H1 (cell line): ENCODE measurements at regions not wholly inside any gene's neighbourhood (a gene's known extent, or its start where the extent isn't known, plus 50 kb on each side); places are given as distances from the start of the nearest gene placed in this dataset.

Experiments
- CTCF ChIA-PET: fragments of 300-600 bp; sonication (Branson Sonifier 250); formaldehyde crosslinking; loops from one replicate; lab custom pipeline; 2021; ENCODE audit not compliant: partially characterized antibody; lab: Charles Lee
- POLR2A ChIA-PET: fragments of 300-600 bp; sonication (Branson Sonifier 250); formaldehyde crosslinking; loops from one replicate; lab custom pipeline; 2021; ENCODE audit warnings: inconsistent platforms; ENCODE audit not compliant: partially characterized antibody; lab: Charles Lee
- DNase-seq, 2 experiments: peaks; one replicate each; pipeline versions ENCODE4 v3.0.0 to v3.0.0-alpha.2; 2010 to 2022; ENCODE audit warnings: low spot score in 2 of 2, low read depth in 1 of 2, mixed read lengths in 1 of 2
- FAIRE-seq: peaks from 2 replicates; lab custom pipeline; 2011; peaks lifted over from hg19 to GRCh38; lab: Jason Lieb, UNC
- H2AFZ ChIP-seq: 2 replicates; pipeline ENCODE4 v1.8.1; 2012; ENCODE audit warnings: low read length, inconsistent platforms
- H2AK5ac ChIP-seq: 2 replicates; pipeline ENCODE4 v1.6.1; 2013; ENCODE audit warnings: low read depth, low read length
- H2BK120ac ChIP-seq: replicated peaks from 2 replicates; pipeline ENCODE3; 2013; ENCODE audit warnings: low read depth, low read length, inconsistent platforms
- H2BK12ac ChIP-seq: 2 replicates; pipeline ENCODE4 v1.6.1; 2013; ENCODE audit warnings: low read depth, low read length
- H2BK15ac ChIP-seq: 2 replicates; pipeline ENCODE4 v1.6.1; 2013; ENCODE audit warnings: low read length
- H2BK20ac ChIP-seq: 2 replicates; pipeline ENCODE4 v1.6.1; 2013; ENCODE audit warnings: low read length
- H2BK5ac ChIP-seq: 2 replicates; pipeline ENCODE4 v1.6.1; 2013; ENCODE audit warnings: low read depth, low read length
- H3K14ac ChIP-seq: 2 replicates; pipeline ENCODE4 v1.6.1; 2013; ENCODE audit warnings: inconsistent platforms; ENCODE audit not compliant: insufficient read length
- H3K18ac ChIP-seq: 2 replicates; pipeline ENCODE4 v1.6.1; 2013; ENCODE audit warnings: low read length; ENCODE audit errors: extremely low read depth
- H3K23ac ChIP-seq: 2 replicates; pipeline ENCODE4 v1.6.1; 2013; ENCODE audit warnings: inconsistent platforms; ENCODE audit not compliant: insufficient read length
- H3K23me2 ChIP-seq: 2 replicates; pipeline ENCODE4 v1.6.1; 2013; ENCODE audit warnings: low read depth, low read length
- H3K27ac ChIP-seq: 2 replicates; pipeline ENCODE4 v1.6.1; 2011; ENCODE audit warnings: low read depth, low read length, inconsistent platforms
- H3K27me3 ChIP-seq, 4 experiments: replicated peaks in 1 of 4; 1 replicate in 1 of 4; 2 replicates in 3 of 4; pipeline versions ENCODE4 v1.6.1 to v1.8.1; 2011 to 2013; ENCODE audit warnings: low read length in 3 of 4, mild to moderate bottlenecking in 3 of 4, inconsistent platforms in 2 of 4, mixed read lengths in 2 of 4, moderate library complexity in 1 of 4; ENCODE audit not compliant: control insufficient read depth in 3 of 4, insufficient read depth in 3 of 4; ENCODE audit errors: extremely low read depth in 1 of 4
- H3K36me3 ChIP-seq, 4 experiments: 2 replicates each; pipeline versions ENCODE4 v1.6.1 to v1.8.1; 2011 to 2013; ENCODE audit warnings: mild to moderate bottlenecking in 4 of 4, low read length in 3 of 4, moderate library complexity in 2 of 4, control low read depth in 1 of 4, inconsistent platforms in 1 of 4; ENCODE audit not compliant: insufficient read depth in 4 of 4, control insufficient read depth in 2 of 4
- H3K4ac ChIP-seq: replicated peaks from 2 replicates; pipeline ENCODE3; 2013; ENCODE audit warnings: low read length, low read depth, mixed read lengths, inconsistent platforms; ENCODE audit not compliant: insufficient read length
- H3K4me1 ChIP-seq, 4 experiments: replicated peaks in 1 of 4; 1 replicate in 1 of 4; 2 replicates in 3 of 4; pipeline versions ENCODE4 v1.6.1 to v1.8.1; 2011 to 2013; ENCODE audit warnings: low read length in 3 of 4, inconsistent platforms in 2 of 4, mixed read lengths in 1 of 4; ENCODE audit not compliant: insufficient read depth in 4 of 4, control insufficient read depth in 3 of 4
- H3K4me2 ChIP-seq, 2 experiments: 2 replicates each; pipeline versions ENCODE4 v1.6.1 to v1.8.1; 2011 to 2013; ENCODE audit warnings: low read depth in 2 of 2, low read length in 2 of 2, control low read depth in 1 of 2, inconsistent platforms in 1 of 2, mild to moderate bottlenecking in 1 of 2; ENCODE audit not compliant: insufficient read depth in 1 of 2
- H3K4me3 ChIP-seq, 4 experiments: fragments of 200-600, 300-600 bp in 1 of 4; sonication (generic), shearing (Covaris generic), sonication (Bioruptor Twin) in 1 of 4; 2 replicates each; pipeline versions ENCODE4 v1.5.1 to v1.8.1; 2011 to 2016; ENCODE audit warnings: low read length in 4 of 4, low read depth in 3 of 4, control low read depth in 2 of 4, inconsistent platforms in 2 of 4, mild to moderate bottlenecking in 2 of 4, mixed read lengths in 1 of 4, moderate library complexity in 1 of 4; ENCODE audit not compliant: insufficient read depth in 2 of 4; ENCODE audit errors: extremely low read depth in 1 of 4
- H3K56ac ChIP-seq: replicated peaks from 2 replicates; pipeline ENCODE3; 2013; ENCODE audit warnings: low read depth, mild to moderate bottlenecking, mixed read lengths, low read length, inconsistent platforms; ENCODE audit not compliant: insufficient read length
- H3K79me1 ChIP-seq: 2 replicates; pipeline ENCODE4 v1.6.1; 2013; ENCODE audit warnings: low read depth, low read length, control low read depth
- H3K79me2 ChIP-seq, 2 experiments: 2 replicates each; pipeline versions ENCODE4 v1.6.1 to v1.8.1; 2012 to 2013; ENCODE audit warnings: low read length in 2 of 2, mild to moderate bottlenecking in 2 of 2, inconsistent platforms in 1 of 2; ENCODE audit not compliant: insufficient read depth in 2 of 2, control insufficient read depth in 1 of 2
- H3K9ac ChIP-seq, 4 experiments: replicated peaks in 1 of 4; 1 replicate in 1 of 4; 2 replicates in 3 of 4; pipeline versions ENCODE4 v1.6.1 to v1.8.1; 2011 to 2013; ENCODE audit warnings: low read depth in 3 of 4, low read length in 3 of 4, control low read depth in 2 of 4, mild to moderate bottlenecking in 2 of 4, moderate library complexity in 2 of 4, inconsistent platforms in 1 of 4; ENCODE audit errors: extremely low read depth in 1 of 4
- H3K9me3 ChIP-seq, 2 experiments: 2 replicates each; pipeline versions ENCODE4 v1.6.1 to v1.8.1; 2012 to 2013; ENCODE audit warnings: mild to moderate bottlenecking in 2 of 2, moderate library complexity in 2 of 2, control low read depth in 1 of 2, inconsistent platforms in 1 of 2, low read depth in 1 of 2, low read length in 1 of 2, mixed read lengths in 1 of 2; ENCODE audit not compliant: insufficient read depth in 2 of 2
- H4K20me1 ChIP-seq, 2 experiments: replicated peaks in 1 of 2; 2 replicates each; pipeline versions ENCODE3 to v1.8.1; 2011 to 2013; ENCODE audit warnings: inconsistent platforms in 2 of 2, low read length in 2 of 2, mild to moderate bottlenecking in 1 of 2; ENCODE audit not compliant: insufficient read depth in 2 of 2, control insufficient read depth in 1 of 2
- H4K5ac ChIP-seq: 2 replicates; pipeline ENCODE4 v1.6.1; 2013; ENCODE audit warnings: low read length, low read depth, mixed read lengths, inconsistent platforms; ENCODE audit not compliant: insufficient read length
- H4K8ac ChIP-seq: 2 replicates; pipeline ENCODE4 v1.8.0; 2013; ENCODE audit warnings: mild to moderate bottlenecking, moderate library complexity, low read length, inconsistent platforms; ENCODE audit not compliant: insufficient read depth; ENCODE audit errors: extremely low read depth
- H4K91ac ChIP-seq: replicated peaks from 2 replicates; pipeline ENCODE3; 2013; ENCODE audit warnings: low read length, mixed read lengths, inconsistent platforms; ENCODE audit not compliant: insufficient read length
- ATF2 ChIP-seq: IDR thresholded peaks from 2 replicates; pipeline ENCODE4 v1.6.1; 2012; ENCODE audit warnings: low read length, inconsistent platforms
- BACH1 ChIP-seq: IDR thresholded peaks from 2 replicates; pipeline ENCODE4 v1.6.1; 2012; ENCODE audit warnings: low read length, improper control_type of control experiment
- CREB1 ChIP-seq: IDR thresholded peaks from 2 replicates; pipeline ENCODE4 v1.6.1; 2012; ENCODE audit warnings: inconsistent platforms
- RNF2 ChIP-seq: fragments of 200-900, 300-1000 bp; sonication (generic); IDR thresholded peaks from 2 replicates; pipeline ENCODE4 v1.7.1; 2016; ENCODE audit warnings: borderline replicate concordance, low read depth, mild to moderate bottlenecking, antibody characterized with exemption, low read length; ENCODE audit not compliant: poor library complexity, severe bottlenecking; ENCODE audit errors: missing control alignments
- SP1 ChIP-seq: IDR thresholded peaks from 2 replicates; pipeline ENCODE4 v1.6.1; 2011; ENCODE audit warnings: low read depth, low read length
- TEAD4 ChIP-seq: IDR thresholded peaks from 2 replicates; pipeline ENCODE4 v1.6.1; 2012; ENCODE audit warnings: low read depth, low read length, inconsistent platforms, mixed read lengths

DNA sequence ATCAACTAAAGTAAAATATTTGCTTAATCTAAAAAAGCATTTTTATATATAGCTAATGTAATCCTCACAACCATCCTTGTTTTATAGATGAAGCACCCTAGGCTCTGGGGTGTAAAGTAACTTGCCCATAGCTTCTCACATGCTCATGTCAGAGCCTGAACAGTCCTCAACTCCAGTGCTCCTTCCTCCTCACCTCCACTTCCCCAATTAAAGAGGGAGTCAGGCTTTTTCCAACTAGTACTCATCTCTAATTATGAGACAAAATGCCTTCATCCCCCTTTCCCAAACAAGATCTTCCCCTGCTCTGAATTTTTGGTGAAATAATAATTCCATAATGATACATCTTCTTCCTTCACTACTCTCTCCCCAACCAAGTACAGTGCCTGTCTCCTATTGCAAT is 290.8 kb upstream of the PRDM1 start:
- Histone ChIP-seq H3K4me3 (no peak overlapping the region), H2AK5ac (no peak overlapping the region), H3K4me1 (peaks cover 0 to 2% (median 0%) of the 10 kb centered on the region in 4 experiments; a peak in 1 of 7 replicates), H4K91ac (no peak overlapping the region), H2BK15ac (no peak overlapping the region), H2BK5ac (no peak overlapping the region), H4K8ac (no peak overlapping the region), H3K36me3 (no peaks in the 10 kb centered on the region), H3K23ac (no peak overlapping the region), H3K4ac (no peak overlapping the region), H3K27ac (no peak overlapping the region), H3K18ac (no peak overlapping the region), H3K79me2 (no peaks in the 10 kb centered on the region), H2BK12ac (no peak overlapping the region), H3K4me2 (no peak overlapping the region), H2AFZ (no peak overlapping the region), H4K20me1 (no peaks in the 10 kb centered on the region), H3K9me3 (no peaks in the 10 kb centered on the region), H3K14ac (no peak overlapping the region), H2BK20ac (no peak overlapping the region), H3K23me2 (no peaks in the 10 kb centered on the region), H4K5ac (no peak overlapping the region), H3K27me3 (no peaks in the 10 kb centered on the region), H2BK120ac (no peak overlapping the region), H3K9ac (no peak overlapping the region), H3K79me1 (no peaks in the 10 kb centered on the region), H3K56ac (no peak overlapping the region)
- DNase-seq (no peak), FAIRE-seq (no peak)
- TF ChIP-seq RNF2 (no peak), TEAD4 (no peak), ATF2 (no peak), BACH1 (no peak), SP1 (no peak), CREB1 (no peak)
- ChIA-PET CTCF (interaction anchor here (0.6 kb wide), 1 partner anchor 48 kb away, joined by 4 read pairs; no protein-coding TSS in a partner anchor), POLR2A (no interaction called here)
